LHCN-M2 (cell line): ENCODE measurements at regions not wholly inside any gene's neighbourhood (a gene's known extent, or its start where the extent isn't known, plus 50 kb on each side); places are given as distances from the start of the nearest gene placed in this dataset.

Experiments used
- DNase-seq: peaks from one replicate; pipeline ENCODE4 v3.0.0-alpha.2; 2012; ENCODE audit warnings: low read depth

DNA sequence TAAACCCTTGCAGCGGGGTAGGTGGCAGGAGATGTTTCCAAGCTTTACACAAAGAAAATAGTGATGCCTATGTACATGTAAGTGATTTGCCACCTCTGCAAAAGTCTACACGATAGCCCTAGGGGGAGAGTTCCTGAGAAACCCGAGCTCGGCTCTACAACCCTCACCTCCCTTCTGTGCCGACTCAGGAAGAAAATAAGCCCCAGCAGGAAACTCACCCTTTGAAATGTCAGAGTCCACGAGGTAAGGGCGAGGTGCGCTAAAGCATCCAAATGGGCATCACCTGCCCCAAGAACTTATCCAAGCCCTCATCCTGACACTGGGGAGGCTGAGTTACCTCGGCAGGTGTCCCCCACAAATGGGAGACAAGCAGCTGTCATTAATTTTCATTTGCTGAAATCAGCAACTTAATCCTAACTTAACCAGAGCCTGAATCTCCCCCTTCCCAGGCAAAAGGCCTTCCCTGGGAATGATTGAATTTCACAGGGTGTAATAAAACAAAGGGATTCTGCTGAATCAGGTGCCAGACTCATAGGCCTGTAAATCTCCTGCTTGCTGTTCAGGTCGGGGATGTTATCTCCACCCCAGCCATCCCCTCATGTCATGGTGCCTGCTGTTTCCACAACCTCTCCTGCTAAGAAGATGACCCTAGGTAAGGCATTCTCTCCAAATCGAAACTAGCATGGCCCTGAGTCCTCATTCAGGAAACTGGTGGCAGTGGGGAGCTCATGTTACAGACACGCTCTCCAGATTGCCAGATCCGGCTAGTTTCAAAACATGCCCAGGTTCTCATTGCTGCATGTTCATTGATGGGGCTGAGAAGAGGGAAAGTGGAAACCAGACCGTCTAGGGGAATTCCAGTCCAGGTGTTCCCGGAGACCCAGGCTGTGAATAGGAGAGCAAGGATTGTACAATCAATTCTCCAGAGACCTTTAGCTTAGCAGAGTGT lies 105.3 kb upstream of the KIRREL3 start:
- peak; percentile 57 for DNase-seq

GRCh38 chr11:127103586-127104388 lies 103.2 kb upstream of the KIRREL3 start:
- DNase-seq: peak; percentile 5

DNA sequence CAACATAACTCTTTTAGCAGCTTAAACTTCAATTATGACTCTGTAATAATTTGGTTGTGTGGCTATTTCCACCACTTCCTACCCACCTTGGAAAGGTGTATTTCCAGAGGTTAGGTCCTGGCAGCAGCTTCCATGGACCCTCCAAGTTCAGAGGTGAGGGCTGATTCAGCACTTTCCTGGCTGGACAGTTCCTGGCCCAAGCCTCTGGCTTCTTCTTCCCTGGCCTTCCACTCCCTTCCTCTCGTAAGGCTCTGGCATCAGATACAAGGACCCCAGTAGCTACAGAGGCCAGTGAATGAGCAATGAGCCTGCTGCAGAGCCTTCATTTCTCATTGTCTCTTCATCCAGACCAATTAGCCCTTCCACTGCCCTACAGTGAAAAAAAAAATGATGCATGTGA lies 98.1 kb upstream of the KIRREL3 start:
- DNase-seq: no peak

DNA sequence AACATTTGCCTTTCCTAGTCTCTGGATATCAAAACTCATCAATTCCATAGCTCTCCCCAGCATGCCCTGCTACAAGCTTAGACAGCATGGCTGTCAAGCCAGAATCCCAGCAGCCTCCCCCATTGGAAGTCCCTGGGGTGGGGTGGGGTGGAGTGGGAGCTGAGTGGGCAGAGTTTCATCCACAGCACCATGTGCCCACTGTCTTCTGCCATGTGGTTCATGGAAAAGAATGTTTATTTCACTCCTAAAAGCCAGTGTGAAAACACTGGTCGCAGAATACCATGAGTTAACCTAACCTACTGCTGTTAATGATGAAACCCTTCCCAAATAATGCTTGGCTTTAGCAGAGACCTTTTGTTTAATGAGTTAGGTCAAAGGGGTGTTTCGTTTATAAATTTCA lies 80.2 kb upstream of the KIRREL3 start:
- no peak for DNase-seq

- no peak for DNase-seq
Measured at GRCh38 chr11:127075758-127076157, 75.2 kb upstream of the KIRREL3 start.

GRCh38 chr11:127074151-127074761 lies 73.7 kb upstream of the KIRREL3 start:
- peak; percentile 92 for DNase-seq

DNA sequence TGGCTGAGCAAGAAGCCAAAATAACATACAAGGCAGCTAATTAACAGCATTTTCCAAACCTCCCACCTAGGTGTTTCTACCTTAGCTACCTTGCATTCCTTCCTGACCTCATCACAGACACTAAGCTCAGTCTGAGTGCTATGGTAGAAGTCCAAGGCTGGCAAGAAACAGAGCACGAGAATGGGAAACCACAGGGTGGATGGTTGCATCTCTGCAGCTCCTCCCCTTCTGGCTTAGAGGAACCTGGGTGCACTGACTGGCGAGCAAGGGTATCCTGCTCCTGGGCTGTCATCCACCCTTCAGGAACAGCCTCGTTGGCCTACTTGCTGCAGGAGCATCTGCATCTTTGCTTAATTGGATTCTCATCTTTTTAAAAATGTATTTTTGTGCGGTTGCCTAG lies 73.1 kb upstream of the KIRREL3 start:
- DNase-seq: no peak

- DNase-seq: no peak
Measured at GRCh38 chr11:127071606-127072005, 71.0 kb upstream of the KIRREL3 start.

GRCh38 chr11:127070808-127071207 lies 70.2 kb upstream of the KIRREL3 start:
- DNase-seq: no peak

DNA sequence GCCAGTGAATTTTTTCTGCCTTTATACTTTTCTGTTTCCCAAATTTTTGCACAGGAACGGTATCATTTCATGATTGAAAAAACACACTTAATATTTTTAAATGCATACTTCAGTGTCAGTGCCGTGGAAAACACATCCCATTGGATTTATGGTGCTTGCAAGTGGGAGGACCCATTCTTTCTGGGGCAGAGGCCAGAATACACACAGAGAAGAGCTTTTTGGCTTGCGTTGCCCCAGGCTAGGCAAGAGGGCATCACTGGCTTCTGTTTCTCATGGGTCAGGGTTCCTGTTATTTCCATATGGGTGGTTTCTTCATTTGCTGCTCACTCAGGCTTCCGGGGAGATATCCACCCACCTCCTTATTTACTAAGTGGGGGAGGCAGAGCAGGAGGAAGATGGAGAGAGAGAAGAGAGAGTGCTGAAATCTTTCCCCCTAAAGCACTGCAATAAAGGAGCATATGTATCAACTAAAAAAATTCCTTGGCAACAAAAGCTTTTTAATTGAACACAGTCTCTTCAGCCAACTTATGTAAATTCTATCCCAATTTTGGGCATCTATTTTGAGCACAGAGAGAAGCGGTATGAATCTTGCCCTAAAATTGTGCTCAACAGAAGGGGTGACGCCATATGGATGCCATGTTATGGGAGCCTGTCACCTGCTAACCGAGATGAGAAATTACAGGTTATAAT lies 66.0 kb upstream of the KIRREL3 start:
- no peak for DNase-seq

DNA sequence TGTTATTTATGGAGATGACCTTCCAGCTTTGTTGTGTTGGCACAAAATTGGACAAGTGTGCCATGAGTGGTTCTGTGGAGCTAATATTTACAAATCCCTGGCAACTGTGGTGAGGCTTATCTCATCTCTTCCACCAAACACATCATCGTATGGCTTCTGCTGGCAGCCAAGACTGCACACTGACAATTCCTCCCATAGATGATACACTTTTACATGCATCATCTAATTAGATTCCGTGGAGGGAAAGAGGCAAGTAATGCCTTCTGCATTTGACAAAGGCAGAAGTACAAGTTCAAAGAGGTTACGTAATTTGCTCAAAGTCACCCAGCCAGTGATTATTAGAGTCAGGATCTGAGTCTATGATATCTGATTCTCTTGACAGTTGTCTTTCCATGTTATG lies 62.7 kb upstream of the KIRREL3 start:
- no peak for DNase-seq

- DNase-seq: no peak
Measured at GRCh38 chr11:127061947-127062346, 61.4 kb upstream of the KIRREL3 start.

- DNase-seq: peak; percentile 58
Measured at GRCh38 chr11:127059750-127060149, 59.2 kb upstream of the KIRREL3 start.

GRCh38 chr11:127059286-127059685 lies 58.7 kb upstream of the KIRREL3 start:
- DNase-seq: no peak

GRCh38 chr11:127058524-127058923 lies 58.0 kb upstream of the KIRREL3 start:
- DNase-seq: no peak

DNA sequence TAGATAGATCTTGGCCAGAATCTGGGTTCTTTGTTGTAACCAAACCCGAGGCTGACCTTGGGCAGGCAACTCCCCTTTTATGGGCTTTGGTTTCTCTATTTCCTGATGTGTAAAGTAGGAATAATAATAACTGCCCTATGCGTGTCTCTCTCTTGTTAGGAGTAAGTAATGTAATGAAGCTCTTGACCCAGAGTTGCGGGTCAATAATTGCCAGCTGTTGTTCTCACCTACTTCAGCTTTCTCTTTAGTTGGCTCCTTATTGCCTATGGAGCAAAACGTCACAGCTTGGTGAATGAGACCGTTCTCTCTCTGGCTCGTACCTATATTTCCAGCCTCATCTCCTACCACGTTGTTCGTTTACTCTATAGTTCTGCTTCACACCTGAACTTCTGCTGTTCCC lies 56.6 kb upstream of the KIRREL3 start:
- DNase-seq: no peak

- peak; percentile 45 for DNase-seq
Measured at GRCh38 chr11:127056338-127056971, 55.9 kb upstream of the KIRREL3 start.

DNA sequence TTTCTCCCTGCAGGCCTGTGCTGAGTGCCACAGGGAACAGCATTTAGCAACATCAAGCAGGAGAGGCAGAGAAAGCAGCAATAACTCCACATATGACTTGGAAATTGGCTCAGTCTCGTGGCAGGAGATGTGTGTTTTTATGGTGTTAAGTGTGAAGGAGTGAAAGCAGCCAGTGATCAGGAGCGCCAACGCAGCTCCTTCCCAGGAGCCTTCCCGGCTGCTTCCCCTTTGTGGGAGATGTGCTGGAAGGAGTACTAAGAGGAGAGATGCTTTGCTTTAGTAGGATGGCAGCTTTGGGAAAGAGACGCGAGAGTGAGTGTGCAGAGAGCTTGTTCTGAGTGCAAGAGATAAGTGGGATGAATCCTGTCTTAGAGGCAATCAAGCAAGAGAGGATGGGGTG lies 54.7 kb upstream of the KIRREL3 start:
- no peak for DNase-seq

- no peak for DNase-seq
Measured at GRCh38 chr11:127054153-127054552, 53.6 kb upstream of the KIRREL3 start.

DNA sequence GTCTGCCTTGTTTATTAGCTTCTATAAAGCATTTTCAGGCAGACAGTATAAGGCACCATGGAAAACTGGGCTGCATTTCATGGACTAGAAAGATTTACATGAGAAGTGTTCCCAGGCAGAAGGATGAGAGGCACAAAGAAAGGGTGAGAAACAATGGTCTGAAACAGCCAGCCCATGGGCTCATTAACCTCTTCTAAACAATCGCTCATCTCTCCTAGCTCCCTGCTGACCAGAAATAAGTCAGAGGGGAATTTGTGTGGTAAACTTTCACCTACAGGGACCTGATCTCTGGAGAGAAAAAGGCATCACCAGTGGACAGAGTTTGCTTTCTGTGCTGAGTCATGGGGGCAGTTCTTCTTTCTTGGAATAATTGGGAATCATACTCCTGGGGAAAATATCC lies 51.8 kb upstream of the KIRREL3 start:
- DNase-seq: peak; percentile 29
